CD4-positive, CD25-positive, alpha-beta regulatory T cell (primary cell): ENCODE measurements at regions not wholly inside any gene's neighbourhood (a gene's known extent, or its start where the extent isn't known, plus 50 kb on each side); places are given as distances from the start of the nearest gene placed in this dataset.

ENCODE experiments used
- ATAC-seq, 2 donors: fragments of 150-1000 bp; cut with Tn5 transposase; one replicate each; pipeline ENCODE4 v1.10.0; 2021; ENCODE audit warnings: low read depth in 2 of 2, moderate number of reproducible peaks in 2 of 2, moderate library complexity in 1 of 2
- DNase-seq, 3 donors: peaks; one replicate each; pipeline versions ENCODE4 v3.0.0 to v3.0.0-alpha.2; 2012 to 2022; ENCODE audit warnings: mixed read lengths in 1 of 3
- H3K27ac ChIP-seq: one replicate; pipeline ENCODE4 v1.7.0; 2013; ENCODE audit warnings: mild to moderate bottlenecking, low read length; ENCODE audit not compliant: insufficient read depth, poor library complexity, severe bottlenecking
- H3K27me3 ChIP-seq: one replicate; pipeline ENCODE4 v1.7.0; 2013; ENCODE audit warnings: low read length; ENCODE audit not compliant: control insufficient read depth, insufficient read depth
- H3K36me3 ChIP-seq: one replicate; pipeline ENCODE4 v1.7.0; 2013; ENCODE audit warnings: mild to moderate bottlenecking, low read length, moderate library complexity; ENCODE audit not compliant: control insufficient read depth, insufficient read depth
- H3K4me1 ChIP-seq: 2 replicates; pipeline ENCODE4 v1.7.0; 2013; ENCODE audit warnings: mild to moderate bottlenecking, low read length; ENCODE audit not compliant: insufficient read depth, control insufficient read depth, poor library complexity, severe bottlenecking
- H3K4me3 ChIP-seq: one replicate; pipeline ENCODE4 v1.7.0; 2013; ENCODE audit warnings: low read depth, mild to moderate bottlenecking, low read length, moderate library complexity
- H3K9me3 ChIP-seq, 2 experiments: 1 replicate in 1 of 2; 2 replicates in 1 of 2; pipeline ENCODE4 v1.7.0; 2013; ENCODE audit warnings: low read length in 2 of 2, mild to moderate bottlenecking in 1 of 2, moderate library complexity in 1 of 2; ENCODE audit not compliant: control insufficient read depth in 2 of 2
- H3K27ac Mint-ChIP-seq, 3 donors: one replicate each; pipeline ENCODE4 v1.8.0; 2020 to 2022; ENCODE audit warnings: mild to moderate bottlenecking in 3 of 3, mixed read lengths in 3 of 3, moderate library complexity in 2 of 3
- H3K27me3 Mint-ChIP-seq: one replicate; pipeline ENCODE4 v1.8.0; 2022; ENCODE audit warnings: mild to moderate bottlenecking, mixed read lengths
- H3K36me3 Mint-ChIP-seq: one replicate; pipeline ENCODE4 v1.8.0; 2020; ENCODE audit warnings: mixed read lengths
- H3K4me1 Mint-ChIP-seq, 4 donors: one replicate each; pipeline ENCODE4 v1.8.0; 2020 to 2022; ENCODE audit warnings: mixed read lengths in 4 of 4, mild to moderate bottlenecking in 1 of 4
- H3K4me3 Mint-ChIP-seq, 4 donors: one replicate each; pipeline ENCODE4 v1.8.0; 2020 to 2022; ENCODE audit warnings: mild to moderate bottlenecking in 4 of 4, mixed read lengths in 4 of 4, moderate library complexity in 3 of 4
- H3K9me3 Mint-ChIP-seq, 7 donors: one replicate each; pipeline ENCODE4 v1.8.0; 2020 to 2022; ENCODE audit warnings: mixed read lengths in 7 of 7, mild to moderate bottlenecking in 3 of 7, moderate library complexity in 2 of 7

GRCh38 chr16:74046524-74046923, 250.1 kb upstream of the PSMD7 start:
- ATAC-seq = no peak
- Mint-ChIP-seq H3K36me3 (no peaks in the 10 kb centered on the region), H3K27ac (no peak overlapping the region), H3K27me3 (no peaks in the 10 kb centered on the region), H3K9me3 (peaks cover 0 to 3% (median 0%) of the 10 kb centered on the region in 7 donors), H3K4me1 (no peaks in the 10 kb centered on the region), H3K4me3 (no peak overlapping the region)
- H3K9me3 ChIP-seq = no peaks in the 10 kb centered on the region
- DNase-seq = no peak
- H3K27ac ChIP-seq = no peak overlapping the region
- H3K27me3 ChIP-seq = no peaks in the 10 kb centered on the region
- H3K4me1 ChIP-seq = no peaks in the 10 kb centered on the region
- H3K36me3 ChIP-seq = no peaks in the 10 kb centered on the region
- no peak overlapping the region for H3K4me3 ChIP-seq

- Histone ChIP-seq H3K9me3 (no peaks in the 10 kb centered on the region), H3K36me3 (no peaks in the 10 kb centered on the region), H3K4me3 (no peak overlapping the region), H3K27ac (no peak overlapping the region), H3K4me1 (no peaks in the 10 kb centered on the region), H3K27me3 (no peaks in the 10 kb centered on the region)
- Mint-ChIP-seq H3K27ac (no peak overlapping the region), H3K9me3 (peaks cover 0 to 3% (median 0%) of the 10 kb centered on the region in 7 donors), H3K27me3 (no peaks in the 10 kb centered on the region), H3K4me3 (no peak overlapping the region), H3K36me3 (no peaks in the 10 kb centered on the region), H3K4me1 (no peaks in the 10 kb centered on the region)
- no peak for ATAC-seq
- no peak for DNase-seq
These were observed 251.1 kb upstream of the PSMD7 start for GRCh38 chr16:74045513-74045912.

GRCh38 chr16:74035816-74036215, 260.8 kb upstream of the PSMD7 start:
- H3K27ac Mint-ChIP-seq = no peak overlapping the region
- Histone ChIP-seq H3K4me1 (no peaks in the 10 kb centered on the region), H3K4me3 (no peak overlapping the region), H3K27ac (no peak overlapping the region), H3K27me3 (no peaks in the 10 kb centered on the region), H3K36me3 (no peaks in the 10 kb centered on the region), H3K9me3 (no peaks in the 10 kb centered on the region)
- DNase-seq (peak in 1 of 3 donors; percentile 0), ATAC-seq (no peak)
- peaks cover 0 to 1% (median 0%) of the 10 kb centered on the region in 7 donors for H3K9me3 Mint-ChIP-seq
- H3K27me3 Mint-ChIP-seq = no peaks in the 10 kb centered on the region
- H3K4me3 Mint-ChIP-seq = no peak overlapping the region
- H3K4me1 Mint-ChIP-seq = no peaks in the 10 kb centered on the region
- no peaks in the 10 kb centered on the region for H3K36me3 Mint-ChIP-seq

GRCh38 chr16:74034862-74035261, 261.8 kb upstream of the PSMD7 start:
- Mint-ChIP-seq H3K4me3 (no peak overlapping the region), H3K36me3 (no peaks in the 10 kb centered on the region)

GRCh38 chr16:74034200-74034599, 262.4 kb upstream of the PSMD7 start:
- H3K27me3 Mint-ChIP-seq = no peaks in the 10 kb centered on the region
- DNase-seq = no peak
- no peak for ATAC-seq
- Histone ChIP-seq H3K9me3 (no peaks in the 10 kb centered on the region), H3K4me1 (no peaks in the 10 kb centered on the region), H3K36me3 (no peaks in the 10 kb centered on the region), H3K27ac (no peak overlapping the region), H3K4me3 (no peak overlapping the region), H3K27me3 (no peaks in the 10 kb centered on the region)
- H3K9me3 Mint-ChIP-seq = no peaks in the 10 kb centered on the region
- H3K4me1 Mint-ChIP-seq = no peaks in the 10 kb centered on the region
- no peak overlapping the region for H3K27ac Mint-ChIP-seq
- H3K4me3 Mint-ChIP-seq = no peak overlapping the region
- no peaks in the 10 kb centered on the region for H3K36me3 Mint-ChIP-seq

More at GRCh38 chr16:74034862-74035261, 261.8 kb upstream of the PSMD7 start:
- H3K4me1 ChIP-seq = no peaks in the 10 kb centered on the region
- no peaks in the 10 kb centered on the region for H3K4me1 Mint-ChIP-seq
- H3K36me3 ChIP-seq = no peaks in the 10 kb centered on the region
- no peak overlapping the region for H3K4me3 ChIP-seq
- H3K27me3 Mint-ChIP-seq = no peaks in the 10 kb centered on the region
- H3K27ac ChIP-seq = no peak overlapping the region
- H3K9me3 Mint-ChIP-seq = peaks cover 0 to 1% (median 0%) of the 10 kb centered on the region in 7 donors
- ATAC-seq (no peak), DNase-seq (peak in 1 of 3 donors; percentile 3)
- H3K27ac Mint-ChIP-seq = no peak overlapping the region
- H3K9me3 ChIP-seq = no peaks in the 10 kb centered on the region
- no peaks in the 10 kb centered on the region for H3K27me3 ChIP-seq

- Mint-ChIP-seq H3K9me3 (no peaks in the 10 kb centered on the region), H3K36me3 (no peaks in the 10 kb centered on the region), H3K4me3 (no peak overlapping the region), H3K4me1 (no peaks in the 10 kb centered on the region), H3K27me3 (peaks cover 4% of the 10 kb centered on the region), H3K27ac (no peak overlapping the region)
- Histone ChIP-seq H3K9me3 (no peaks in the 10 kb centered on the region), H3K27ac (no peak overlapping the region), H3K36me3 (no peaks in the 10 kb centered on the region), H3K27me3 (no peaks in the 10 kb centered on the region), H3K4me1 (no peaks in the 10 kb centered on the region), H3K4me3 (no peak overlapping the region)
- ATAC-seq (no peak), DNase-seq (no peak)
These were observed 263.1 kb upstream of the PSMD7 start for GRCh38 chr16:74033441-74033995.

- no peak overlapping the region for H3K27ac Mint-ChIP-seq
- no peak for ATAC-seq
- H3K36me3 Mint-ChIP-seq = no peaks in the 10 kb centered on the region
- peaks cover 4% of the 10 kb centered on the region for H3K27me3 Mint-ChIP-seq
- no peaks in the 10 kb centered on the region for H3K27me3 ChIP-seq
- H3K4me3 ChIP-seq = no peak overlapping the region
- H3K9me3 ChIP-seq = no peaks in the 10 kb centered on the region
- no peaks in the 10 kb centered on the region for H3K4me1 Mint-ChIP-seq
- H3K4me1 ChIP-seq = no peaks in the 10 kb centered on the region
- H3K27ac ChIP-seq = no peak overlapping the region
- no peak for DNase-seq
- peak overlapping the region in 1 of 4 donors; percentile 12 for H3K4me3 Mint-ChIP-seq
- H3K9me3 Mint-ChIP-seq = no peaks in the 10 kb centered on the region
- no peaks in the 10 kb centered on the region for H3K36me3 ChIP-seq
These were observed 265.1 kb upstream of the PSMD7 start for GRCh38 chr16:74031551-74031950.

- H3K4me3 ChIP-seq = no peak overlapping the region
- Mint-ChIP-seq H3K36me3 (no peaks in the 10 kb centered on the region), H3K27me3 (peaks cover 4% of the 10 kb centered on the region), H3K9me3 (no peaks in the 10 kb centered on the region), H3K27ac (no peak overlapping the region), H3K4me1 (no peaks in the 10 kb centered on the region), H3K4me3 (no peak overlapping the region)
- no peaks in the 10 kb centered on the region for H3K4me1 ChIP-seq
- DNase-seq = no peak
- no peaks in the 10 kb centered on the region for H3K9me3 ChIP-seq
- H3K36me3 ChIP-seq = no peaks in the 10 kb centered on the region
- no peak for ATAC-seq
- H3K27ac ChIP-seq = no peak overlapping the region
- H3K27me3 ChIP-seq = no peaks in the 10 kb centered on the region
These were observed 266.5 kb upstream of the PSMD7 start for GRCh38 chr16:74030000-74030706.
